Loucy (cell line): ENCODE measurements at regions not wholly inside any gene's neighbourhood (a gene's known extent, or its start where the extent isn't known, plus 50 kb on each side); places are given as distances from the start of the nearest gene placed in this dataset.
"Not testable (repeated sequence)": the region's sequence is repeated elsewhere in the genome, so short reads cannot be mapped to it uniquely, and the experiment has no call there.

ENCODE experiments used
- H2AFZ ChIP-seq: fragments of 200-600 bp; sonication (generic); 2 replicates; pipeline ENCODE4 v1.6.0; 2016; ENCODE audit warnings: antibody characterized with exemption, mild to moderate bottlenecking, low read length, moderate library complexity
- H3F3A ChIP-seq: fragments of 200-600 bp; 2 replicates; pipeline ENCODE4 v1.6.0; 2016; ENCODE audit warnings: antibody characterized with exemption, low read depth, mild to moderate bottlenecking
- H3K27me3 ChIP-seq: fragments of 200-600 bp; sonication (generic); 2 replicates; pipeline ENCODE4 v1.6.1; 2014; ENCODE audit warnings: low read length, mild to moderate bottlenecking; ENCODE audit not compliant: insufficient read depth, poor library complexity, severe bottlenecking
- H3K36me3 ChIP-seq: fragments of 200-600 bp; sonication (generic); 2 replicates; pipeline ENCODE4 v1.6.1; 2016; ENCODE audit warnings: low read length; ENCODE audit not compliant: insufficient read depth
- H3K4me1 ChIP-seq: fragments of 200-600 bp; sonication (generic); 2 replicates; pipeline ENCODE4 v1.5.1; 2014; ENCODE audit warnings: low read length, mild to moderate bottlenecking; ENCODE audit not compliant: insufficient read depth, poor library complexity, severe bottlenecking
- H3K4me2 ChIP-seq: fragments of 200-600 bp; sonication (generic); 2 replicates; pipeline ENCODE4 v1.6.0; 2014; ENCODE audit warnings: antibody characterized with exemption, low read length, low read depth, mild to moderate bottlenecking; ENCODE audit not compliant: poor library complexity, severe bottlenecking
- H3K4me3 ChIP-seq: fragments of 200-600 bp; sonication (generic); 2 replicates; pipeline ENCODE4 v1.5.1; 2014; ENCODE audit warnings: low read length, mild to moderate bottlenecking, mixed read lengths; ENCODE audit not compliant: poor library complexity, severe bottlenecking
- H3K79me2 ChIP-seq: fragments of 200-600 bp; sonication (generic); 2 replicates; pipeline ENCODE4 v1.6.1; 2014; ENCODE audit warnings: low read length; ENCODE audit not compliant: insufficient read depth
- H3K9ac ChIP-seq: fragments of 200-600 bp; sonication (generic); 2 replicates; pipeline ENCODE4 v1.6.0; 2014; ENCODE audit warnings: mild to moderate bottlenecking, low read depth, low read length, moderate library complexity; ENCODE audit not compliant: poor library complexity, severe bottlenecking
- H3K9me2 ChIP-seq: fragments of 200-600 bp; sonication (generic); replicated peaks from 2 replicates; pipeline ENCODE4 v1.6.1; 2016; ENCODE audit warnings: low read depth, low read length, mixed read lengths
- H3K9me3 ChIP-seq: fragments of 200-600 bp; sonication (generic); 2 replicates; pipeline ENCODE4 v1.6.1; 2014; ENCODE audit warnings: mild to moderate bottlenecking, antibody characterized with exemption, low read length, low read depth; ENCODE audit not compliant: insufficient read depth
- H4K20me1 ChIP-seq: fragments of 200-600 bp; sonication (generic); 2 replicates; pipeline ENCODE4 v1.6.0; 2014; ENCODE audit warnings: antibody characterized with exemption, low read length, mild to moderate bottlenecking; ENCODE audit not compliant: insufficient read depth, poor library complexity, severe bottlenecking
- CTCF ChIP-seq: fragments of 200-600 bp; sonication (generic); conservative IDR thresholded peaks from 2 replicates; pipeline ENCODE4 v1.5.1; 2014; ENCODE audit warnings: mild to moderate bottlenecking, antibody characterized with exemption, low read length
- EZH2phosphoT487 ChIP-seq: fragments of 200-600 bp; IDR thresholded peaks from 2 replicates; pipeline ENCODE4 v1.6.1; 2018; ENCODE audit warnings: antibody characterized with exemption, mild to moderate bottlenecking, moderate library complexity, borderline replicate concordance

- Histone ChIP-seq H4K20me1 (no peaks in the 10 kb centered on the region), H3K79me2 (no peaks in the 10 kb centered on the region), H3K4me1 (no peaks in the 10 kb centered on the region), H3K4me2 (no peak overlapping the region), H3K9ac (no peak overlapping the region), H3K9me3 (no peaks in the 10 kb centered on the region), H3K36me3 (no peaks in the 10 kb centered on the region), H3K27me3 (no peaks in the 10 kb centered on the region), H3F3A (no peaks in the 10 kb centered on the region), H3K9me2 (no peaks in the 10 kb centered on the region), H3K4me3 (no peak overlapping the region), H2AFZ (no peak overlapping the region)
- TF ChIP-seq CTCF, result no peak
- no peak for TF ChIP-seq EZH2phosphoT487
Measured at GRCh38 chr3:94374439-94375161, 311.7 kb downstream of the NSUN3 start.

- not testable (repeated sequence) for H3K79me2 ChIP-seq, H3K9me2 ChIP-seq, H3K4me2 ChIP-seq, H4K20me1 ChIP-seq, H3F3A ChIP-seq, H3K27me3 ChIP-seq, H3K4me3 ChIP-seq, H3K36me3 ChIP-seq, H3K9ac ChIP-seq, H3K9me3 ChIP-seq, H2AFZ ChIP-seq, H3K4me1 ChIP-seq
Measured at GRCh38 chr3:94377123-94377696, 314.3 kb downstream of the NSUN3 start.

GRCh38 chr3:94377863-94378262 lies 315.0 kb downstream of the NSUN3 start:
- H3K9me2 ChIP-seq, H3K9ac ChIP-seq, H4K20me1 ChIP-seq, H3K4me2 ChIP-seq, H3K4me3 ChIP-seq, H3K27me3 ChIP-seq, H3K79me2 ChIP-seq, H3K9me3 ChIP-seq, H3F3A ChIP-seq, H3K36me3 ChIP-seq, H2AFZ ChIP-seq, H3K4me1 ChIP-seq: not testable (repeated sequence)

GRCh38 chr3:94378322-94378721 lies 315.5 kb downstream of the NSUN3 start:
- Histone ChIP-seq H3K9me2 (no peaks in the 10 kb centered on the region), H3F3A (no peaks in the 10 kb centered on the region), H3K4me3 (no peak overlapping the region), H3K79me2 (no peaks in the 10 kb centered on the region), H3K9me3 (no peaks in the 10 kb centered on the region), H3K4me2 (no peak overlapping the region), H3K27me3 (no peaks in the 10 kb centered on the region), H3K4me1 (no peaks in the 10 kb centered on the region), H3K36me3 (no peaks in the 10 kb centered on the region), H3K9ac (no peak overlapping the region), H4K20me1 (no peaks in the 10 kb centered on the region), H2AFZ (no peak overlapping the region)
- no peak for TF ChIP-seq EZH2phosphoT487
- TF ChIP-seq CTCF, result no peak
